GM19463 (cell line): ENCODE measurements at regions not wholly inside any gene's neighbourhood (a gene's known extent, or its start where the extent isn't known, plus 50 kb on each side); places are given as distances from the start of the nearest gene placed in this dataset.

ENCODE experiments used
- ATAC-seq: cut with Tn5 transposase; IDR thresholded peaks from one replicate; pipeline ENCODE4 v1.9.1; 2021; ENCODE audit warnings: mild to moderate bottlenecking, moderate library complexity; ENCODE audit not compliant: unreplicated experiment

GRCh38 chr12:66903782-66904396, 225.0 kb upstream of the GRIP1 start:
- no peak for ATAC-seq

GRCh38 chr12:66905201-66905600, 226.3 kb upstream of the GRIP1 start:
- no peak for ATAC-seq

GRCh38 chr12:66910366-66910974, 231.6 kb upstream of the GRIP1 start:
- no peak for ATAC-seq

- no peak for ATAC-seq
Measured at GRCh38 chr12:66915306-66915904, 236.5 kb upstream of the GRIP1 start.

GRCh38 chr12:66916189-66916588, 237.3 kb upstream of the GRIP1 start:
- no peak for ATAC-seq

- ATAC-seq = no peak
Measured at GRCh38 chr12:66919466-66919865, 240.6 kb upstream of the GRIP1 start.

- ATAC-seq = no peak
Measured at GRCh38 chr12:66920205-66920604, 241.3 kb upstream of the GRIP1 start.

GRCh38 chr12:66921151-66921550, 242.3 kb upstream of the GRIP1 start:
- ATAC-seq = no peak

GRCh38 chr12:66925083-66925482, 246.2 kb upstream of the GRIP1 start:
- no peak for ATAC-seq

GRCh38 chr12:66929121-66929520, 250.2 kb upstream of the GRIP1 start:
- no peak for ATAC-seq

GRCh38 chr12:66931091-66931490, 252.2 kb upstream of the GRIP1 start:
- no peak for ATAC-seq

GRCh38 chr12:66932126-66932525, 253.2 kb upstream of the GRIP1 start:
- no peak for ATAC-seq

GRCh38 chr12:66934302-66935062, 255.6 kb upstream of the GRIP1 start:
- ATAC-seq = no peak

GRCh38 chr12:66941150-66941549, 262.3 kb upstream of the GRIP1 start:
- no peak for ATAC-seq

- no peak for ATAC-seq
Measured at GRCh38 chr12:66942741-66943465, 264.0 kb upstream of the GRIP1 start.

- ATAC-seq = no peak
Measured at GRCh38 chr12:66944365-66944764, 265.5 kb upstream of the GRIP1 start.

- ATAC-seq = no peak
Measured at GRCh38 chr12:66945189-66945817, 266.4 kb upstream of the GRIP1 start.

- ATAC-seq = no peak
Measured at GRCh38 chr12:66947119-66947518, 268.2 kb upstream of the GRIP1 start.

GRCh38 chr12:66952668-66953067, 273.8 kb upstream of the GRIP1 start:
- no peak for ATAC-seq

- ATAC-seq = no peak
Measured at GRCh38 chr12:66956300-66956699, 277.4 kb upstream of the GRIP1 start.

GRCh38 chr12:66959276-66959675, 280.4 kb upstream of the GRIP1 start:
- ATAC-seq = no peak
